ENCODE measurements at regions not wholly inside any gene's neighbourhood (a gene's known extent, or its start where the extent isn't known, plus 50 kb on each side); places are given as distances from the start of the nearest gene placed in this dataset.
"Not testable (repeated sequence)": the region's sequence is repeated elsewhere in the genome, so short reads cannot be mapped to it uniquely, and the experiment has no call there.

GRCh38 chr5:143533978-143534760 is 130.7 kb upstream of the NR3C1 start:
- no peak for DNase-seq (ENCODE audit: low read depth)

GRCh38 chr5:143533475-143533874 is 130.0 kb upstream of the NR3C1 start:
- DNase-seq (ENCODE audit: low read depth): no peak

- DNase-seq (ENCODE audit: low read depth): no peak
These were observed 124.3 kb upstream of the NR3C1 start for GRCh38 chr5:143527808-143528207.

GRCh38 chr5:143525176-143525575 is 121.7 kb upstream of the NR3C1 start:
- no peak for DNase-seq (ENCODE audit: low read depth)

GRCh38 chr5:143524338-143524945 is 121.0 kb upstream of the NR3C1 start:
- no peak for DNase-seq (ENCODE audit: low read depth)

GRCh38 chr5:143521846-143522400 is 118.4 kb upstream of the NR3C1 start:
- DNase-seq (ENCODE audit: low read depth): no peak

- no peak for DNase-seq (ENCODE audit: low read depth)
These were observed 117.7 kb upstream of the NR3C1 start for GRCh38 chr5:143521141-143521540.

- not testable (repeated sequence) for DNase-seq (ENCODE audit: low read depth)
These were observed 115.7 kb upstream of the NR3C1 start for GRCh38 chr5:143519215-143519614.

GRCh38 chr5:143517824-143518223 is 114.3 kb upstream of the NR3C1 start:
- DNase-seq (ENCODE audit: low read depth): not testable (repeated sequence)

GRCh38 chr5:143516249-143516648 is 112.8 kb upstream of the NR3C1 start:
- no peak for DNase-seq (ENCODE audit: low read depth)

GRCh38 chr5:143515829-143516228 is 112.3 kb upstream of the NR3C1 start:
- no peak for DNase-seq (ENCODE audit: low read depth)

GRCh38 chr5:143514616-143515335 is 111.3 kb upstream of the NR3C1 start:
- DNase-seq (ENCODE audit: low read depth): no peak

GRCh38 chr5:143513720-143514119 is 110.2 kb upstream of the NR3C1 start:
- no peak for DNase-seq (ENCODE audit: low read depth)

- DNase-seq (ENCODE audit: low read depth): no peak
These were observed 108.2 kb upstream of the NR3C1 start for GRCh38 chr5:143511736-143512135.

GRCh38 chr5:143509758-143510221 is 106.3 kb upstream of the NR3C1 start:
- no peak for DNase-seq (ENCODE audit: low read depth)

- DNase-seq (ENCODE audit: low read depth): peak; percentile 62
These were observed 103.5 kb upstream of the NR3C1 start for GRCh38 chr5:143506836-143507552.

- DNase-seq (ENCODE audit: low read depth): no peak
These were observed 102.4 kb upstream of the NR3C1 start for GRCh38 chr5:143505934-143506333.

GRCh38 chr5:143505354-143505753 is 101.9 kb upstream of the NR3C1 start:
- no peak for DNase-seq (ENCODE audit: low read depth)

- no peak for DNase-seq (ENCODE audit: low read depth)
These were observed 98.0 kb upstream of the NR3C1 start for GRCh38 chr5:143501310-143502044.

- DNase-seq (ENCODE audit: low read depth): no peak
These were observed 96.1 kb upstream of the NR3C1 start for GRCh38 chr5:143499480-143500114.

- DNase-seq (ENCODE audit: low read depth): no peak
These were observed 95.3 kb upstream of the NR3C1 start for GRCh38 chr5:143498821-143499220.

Measured in HS-27A (cell line).